Adrenal gland (tissue), 5 donors: ENCODE measurements at regions not wholly inside any gene's neighbourhood (a gene's known extent, or its start where the extent isn't known, plus 50 kb on each side); places are given as distances from the start of the nearest gene placed in this dataset.

ENCODE experiments used
- CTCF ChIP-seq, 6 experiments: fragments of 450-650 bp in 4 of 6; fragments of 200-600 bp in 2 of 6; sonication (generic) in 1 of 6; IDR thresholded peaks; 1 replicate in 5 of 6; 2 replicates in 1 of 6; pipeline versions ENCODE4 v1.5.1 to v1.8.0; 2016 to 2021; ENCODE audit warnings: antibody characterized with exemption in 6 of 6, mild to moderate bottlenecking in 2 of 6, moderate library complexity in 1 of 6
- POLR2A ChIP-seq, 2 donors: fragments of 450-650 bp; IDR thresholded peaks; one replicate each; pipeline ENCODE4 v1.6.1; 2017; ENCODE audit warnings: antibody characterized with exemption in 2 of 2, mild to moderate bottlenecking in 2 of 2, moderate library complexity in 1 of 2
- donor health status: DM: no; HTN: no; CAD: no.

- TF ChIP-seq CTCF (IDR thresholded peaks at IDR 0.05) = no peak
- no peak for TF ChIP-seq POLR2A (IDR thresholded peaks at IDR 0.05)
These were observed 68.8 kb upstream of the INSIG1 start for GRCh38 chr7:155228894-155229293.
